Endothelial cell of umbilical vein (primary cell): ENCODE measurements at regions not wholly inside any gene's neighbourhood (a gene's known extent, or its start where the extent isn't known, plus 50 kb on each side); places are given as distances from the start of the nearest gene placed in this dataset.

Experiments
- BruUV-seq: library from RNA; stranded (reverse); fragments of 400-500 nt; replicated peaks from 2 replicates; lab custom pipeline; 2021; lab: Mats Ljungman, UMichigan
- CTCF ChIA-PET: fragments of 300-600, 350-600 bp; sonication (Branson Sonifier 250); formaldehyde crosslinking; loops from one replicate; lab custom pipeline; 2021; ENCODE audit warnings: antibody characterized with exemption, inconsistent platforms; lab: Charles Lee
- POLR2A ChIA-PET: fragments of 300-600, 350-600 bp; sonication (Branson Sonifier 250); formaldehyde crosslinking; loops from one replicate; lab custom pipeline; 2021; ENCODE audit warnings: antibody characterized with exemption, inconsistent platforms; lab: Charles Lee
- DNase-seq: peaks from one replicate; pipeline ENCODE4 v3.0.0-alpha.2; 2011; ENCODE audit warnings: low read depth, low spot score
- FAIRE-seq: peaks from 2 replicates; lab custom pipeline; 2011; peaks lifted over from hg19 to GRCh38; lab: Jason Lieb, UNC
- H2AFZ ChIP-seq: 2 replicates; pipeline ENCODE4 v1.6.0; 2012; ENCODE audit warnings: low read depth, low read length, control low read depth, inconsistent platforms
- H3K27ac ChIP-seq: 2 replicates; pipeline ENCODE4 v1.5.1; 2011; ENCODE audit warnings: low read depth, mild to moderate bottlenecking, control low read depth, low read length, moderate library complexity; ENCODE audit not compliant: insufficient read depth
- H3K27me3 ChIP-seq, 2 experiments: 2 replicates each; pipeline versions ENCODE4 v1.6.0 to v1.6.1; 2011; ENCODE audit warnings: low read length in 2 of 2, mixed read lengths in 1 of 2; ENCODE audit not compliant: control insufficient read depth in 2 of 2, insufficient read depth in 2 of 2
- H3K36me3 ChIP-seq, 2 experiments: 2 replicates in 1 of 2; 3 replicates in 1 of 2; pipeline ENCODE4 v1.5.1; 2011; ENCODE audit warnings: low read length in 2 of 2, mild to moderate bottlenecking in 1 of 2, moderate library complexity in 1 of 2; ENCODE audit not compliant: control insufficient read depth in 2 of 2, insufficient read depth in 2 of 2; ENCODE audit errors: extremely low read depth in 1 of 2
- H3K4me1 ChIP-seq: 3 replicates; pipeline ENCODE4 v1.5.1; 2011; ENCODE audit warnings: mild to moderate bottlenecking, low read length; ENCODE audit not compliant: control insufficient read depth, insufficient read depth; ENCODE audit errors: extremely low read depth
- H3K4me2 ChIP-seq: 2 replicates; pipeline ENCODE4 v1.6.1; 2011; ENCODE audit warnings: low read length, control low read depth, mixed read lengths; ENCODE audit not compliant: insufficient read depth
- H3K4me3 ChIP-seq, 3 experiments: fragments of 200-600 bp in 1 of 3; sonication (generic), shearing (Covaris generic) in 1 of 3; replicated peaks in 1 of 3; 2 replicates each; pipeline ENCODE4 v1.5.1; 2011 to 2016; ENCODE audit warnings: control low read depth in 3 of 3, low read length in 3 of 3, mild to moderate bottlenecking in 2 of 3, inconsistent platforms in 1 of 3, low read depth in 1 of 3, moderate library complexity in 1 of 3; ENCODE audit not compliant: insufficient read depth in 1 of 3
- H3K79me2 ChIP-seq: 2 replicates; pipeline ENCODE4 v1.6.0; 2012; ENCODE audit warnings: low read length, inconsistent platforms; ENCODE audit not compliant: control insufficient read depth, insufficient read depth
- H3K9ac ChIP-seq: replicated peaks from 2 replicates; pipeline ENCODE3; 2011; ENCODE audit warnings: low read length, control low read depth; ENCODE audit not compliant: insufficient read depth; ENCODE audit errors: extremely low read depth
- H3K9me1 ChIP-seq: replicated peaks from 3 replicates; pipeline ENCODE4 v1.6.0; 2011; ENCODE audit warnings: mild to moderate bottlenecking, low read length; ENCODE audit not compliant: control insufficient read depth, insufficient read depth; ENCODE audit errors: extremely low read depth
- H3K9me3 ChIP-seq: replicated peaks from 2 replicates; pipeline ENCODE4 v1.5.1; 2012; ENCODE audit warnings: low read length, inconsistent platforms; ENCODE audit not compliant: control insufficient read depth, insufficient read depth
- H4K20me1 ChIP-seq: replicated peaks from 2 replicates; pipeline ENCODE3; 2011; ENCODE audit warnings: mild to moderate bottlenecking, low read length; ENCODE audit not compliant: control insufficient read depth, insufficient read depth; ENCODE audit errors: extremely low read depth
- CTCF ChIP-seq, 2 donors: IDR thresholded peaks; 1 replicate in 1 of 2; 2 replicates in 1 of 2; pipeline ENCODE4 v1.5.1; 2011; ENCODE audit warnings: low read length in 2 of 2, mild to moderate bottlenecking in 2 of 2, moderate library complexity in 2 of 2, control low read depth in 1 of 2, inconsistent platforms in 1 of 2, low read depth in 1 of 2; ENCODE audit not compliant: insufficient read depth in 1 of 2; ENCODE audit errors: extremely low read depth in 1 of 2
- EZH2 ChIP-seq: IDR thresholded peaks from 2 replicates; pipeline ENCODE4 v1.6.1; 2012; ENCODE audit warnings: borderline replicate concordance, low read depth, mild to moderate bottlenecking, moderate library complexity, low read length, inconsistent platforms; ENCODE audit not compliant: severe bottlenecking
- FOS ChIP-seq: IDR thresholded peaks from 2 replicates; pipeline ENCODE4 v1.6.1; 2011; ENCODE audit warnings: mild to moderate bottlenecking, low read length, moderate library complexity, borderline replicate concordance; ENCODE audit not compliant: insufficient read depth
- GATA2 ChIP-seq: IDR thresholded peaks from 2 replicates; pipeline ENCODE4 v1.7.0; 2011; ENCODE audit warnings: low read depth, mild to moderate bottlenecking, moderate library complexity, mixed read lengths, low read length; ENCODE audit not compliant: insufficient read length, insufficient read depth
- JUN ChIP-seq: IDR thresholded peaks from 2 replicates; pipeline ENCODE4 v1.6.1; 2011; ENCODE audit warnings: borderline replicate concordance, low read depth; ENCODE audit not compliant: insufficient read length, insufficient read depth
- MAX ChIP-seq: IDR thresholded peaks from 2 replicates; pipeline ENCODE4 v1.6.1; 2011; ENCODE audit not compliant: insufficient read depth, insufficient read length
- MYC ChIP-seq: IDR thresholded peaks from one replicate; pipeline ENCODE4 v1.6.1; 2011; ENCODE audit warnings: mild to moderate bottlenecking, low read depth, low read length
- POLR2A ChIP-seq: IDR thresholded peaks from 2 replicates; pipeline ENCODE4 v1.6.1; 2012; ENCODE audit warnings: low read depth, mild to moderate bottlenecking, control low read depth, low read length
- POLR2AphosphoS5 ChIP-seq: IDR thresholded peaks from 2 replicates; pipeline ENCODE4 v1.6.1; 2012; ENCODE audit warnings: low read depth, mild to moderate bottlenecking, control low read depth, low read length, moderate library complexity; ENCODE audit not compliant: insufficient read depth
- dilution Hi-C: fragments of 300-500 bp; cut with MboI; formaldehyde crosslinking; loops from one replicate; pipeline ENCODE4 v1.15.0; 2019; ENCODE audit warnings: low sequenced_read_pairs; ENCODE audit not compliant: extremely low pct_ligation_motif_present
- intact Hi-C: fragments of 100-400 bp; cut with micrococcal nuclease; formaldehyde crosslinking; loops from one replicate; pipeline ENCODE4 v1.10.0; 2022

- dilution Hi-C loops = no loop called here
- POLR2A ChIA-PET = no interaction called here
- TF ChIP-seq MAX (no peak), CTCF (IDR thresholded peaks at IDR 0.05; ENCODE audit: extremely low read depth in 1 of 2, insufficient read depth in 1 of 2, low read depth in 1 of 2, low read length in 2 of 2) (no peak), JUN (no peak), EZH2 (no peak), MYC (no peak), FOS (no peak), POLR2AphosphoS5 (no peak), GATA2 (no peak), POLR2A (no peak)
Measured at GRCh38 chrX:114097427-114097826, 486.5 kb upstream of the HTR2C start.

More at GRCh38 chrX:114097427-114097826, 486.5 kb upstream of the HTR2C start:
- DNase-seq (no peak), FAIRE-seq (no peak)
- H4K20me1 ChIP-seq = no peaks in the 10 kb centered on the region
- no peak overlapping the region for H3K4me3 ChIP-seq
- H3K4me1 ChIP-seq = no peaks in the 10 kb centered on the region
- H3K79me2 ChIP-seq = no peaks in the 10 kb centered on the region
- no peaks in the 10 kb centered on the region for H3K9me1 ChIP-seq
- H3K9ac ChIP-seq = no peak overlapping the region
- H3K9me3 ChIP-seq = no peaks in the 10 kb centered on the region
- CTCF ChIA-PET = no interaction called here
- no TSS peak for BruUV-seq
- intact Hi-C loops = no loop called here
- no peaks in the 10 kb centered on the region for H3K27me3 ChIP-seq
- H3K4me2 ChIP-seq = no peak overlapping the region
- no peak overlapping the region for H2AFZ ChIP-seq
- H3K36me3 ChIP-seq = no peaks in the 10 kb centered on the region
- no peak overlapping the region for H3K27ac ChIP-seq
